ENCODE measurements at regions not wholly inside any gene's neighbourhood (a gene's known extent, or its start where the extent isn't known, plus 50 kb on each side); places are given as distances from the start of the nearest gene placed in this dataset.

- H3K4me3 ChIP-seq (ENCODE audit: low read depth, low read length) = no peak overlapping the region
- TF ChIP-seq, protein P1, sequence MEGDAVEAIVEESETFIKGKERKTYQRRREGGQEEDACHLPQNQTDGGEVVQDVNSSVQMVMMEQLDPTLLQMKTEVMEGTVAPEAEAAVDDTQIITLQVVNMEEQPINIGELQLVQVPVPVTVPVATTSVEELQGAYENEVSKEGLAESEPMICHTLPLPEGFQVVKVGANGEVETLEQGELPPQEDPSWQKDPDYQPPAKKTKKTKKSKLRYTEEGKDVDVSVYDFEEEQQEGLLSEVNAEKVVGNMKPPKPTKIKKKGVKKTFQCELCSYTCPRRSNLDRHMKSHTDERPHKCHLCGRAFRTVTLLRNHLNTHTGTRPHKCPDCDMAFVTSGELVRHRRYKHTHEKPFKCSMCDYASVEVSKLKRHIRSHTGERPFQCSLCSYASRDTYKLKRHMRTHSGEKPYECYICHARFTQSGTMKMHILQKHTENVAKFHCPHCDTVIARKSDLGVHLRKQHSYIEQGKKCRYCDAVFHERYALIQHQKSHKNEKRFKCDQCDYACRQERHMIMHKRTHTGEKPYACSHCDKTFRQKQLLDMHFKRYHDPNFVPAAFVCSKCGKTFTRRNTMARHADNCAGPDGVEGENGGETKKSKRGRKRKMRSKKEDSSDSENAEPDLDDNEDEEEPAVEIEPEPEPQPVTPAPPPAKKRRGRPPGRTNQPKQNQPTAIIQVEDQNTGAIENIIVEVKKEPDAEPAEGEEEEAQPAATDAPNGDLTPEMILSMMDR (conservative IDR thresholded peaks at IDR 0.05; ENCODE audit: low read depth, low read length) = no peak
- DNase-seq (ENCODE audit: low read depth) = no peak
Measured at GRCh38 chr5:99878830-99879229, 656.3 kb upstream of the FAM174A start.

DNA sequence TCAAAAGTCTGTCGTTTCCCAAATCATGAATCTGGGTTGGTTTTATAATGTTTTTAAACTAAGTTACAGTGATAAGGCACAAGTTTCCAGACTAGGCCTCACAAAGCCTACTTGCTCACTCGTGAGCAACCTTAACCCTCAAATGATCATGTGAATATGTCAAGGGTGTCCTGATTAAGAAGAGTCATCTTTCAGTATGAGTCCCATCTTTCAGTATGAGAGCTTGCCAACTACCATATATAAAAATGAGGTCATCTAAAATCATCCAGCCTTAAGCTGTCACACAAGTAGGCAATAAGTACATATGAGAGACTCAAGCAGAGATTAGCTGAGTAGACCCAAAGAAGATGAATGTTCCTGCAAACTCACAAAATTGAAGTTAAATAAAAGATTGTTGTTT, 668.4 kb upstream of the FAM174A start:
- H3K4me3 ChIP-seq (ENCODE audit: low read depth, low read length) = no peak overlapping the region
- DNase-seq (ENCODE audit: low read depth) = no peak
- TF ChIP-seq, protein P1 (conservative IDR thresholded peaks at IDR 0.05; ENCODE audit: low read depth, low read length) = no peak

GRCh38 chr5:99865159-99865558, 670.0 kb upstream of the FAM174A start:
- H3K4me3 ChIP-seq (ENCODE audit: low read depth, low read length) = no peak overlapping the region
- TF ChIP-seq, protein P1 (conservative IDR thresholded peaks at IDR 0.05; ENCODE audit: low read depth, low read length) = no peak
- DNase-seq (ENCODE audit: low read depth) = no peak

GRCh38 chr5:99835791-99836190, 699.4 kb upstream of the FAM174A start:
- TF ChIP-seq, protein P1 (conservative IDR thresholded peaks at IDR 0.05; ENCODE audit: low read depth, low read length) = no peak
- no peak for DNase-seq (ENCODE audit: low read depth)
- H3K4me3 ChIP-seq (ENCODE audit: low read depth, low read length) = no peak overlapping the region

DNA sequence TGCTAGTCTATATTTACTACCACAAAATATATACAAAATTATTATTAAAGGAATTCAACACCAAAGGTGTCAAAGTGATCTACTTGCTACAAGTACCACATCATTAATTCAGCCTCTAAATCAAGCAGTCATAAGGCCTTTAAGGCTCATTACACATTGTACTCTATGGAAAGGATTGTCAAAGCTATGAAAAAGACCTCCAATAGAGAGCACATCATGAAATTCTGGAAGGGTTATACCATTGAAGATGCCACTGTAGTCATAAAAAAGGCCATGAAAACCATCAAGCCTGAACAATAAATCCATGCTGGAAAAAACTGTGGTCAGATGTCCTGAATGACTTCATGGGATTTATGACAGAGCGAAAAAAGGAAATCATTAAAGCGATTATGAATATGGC, 708.0 kb upstream of the FAM174A start:
- H3K4me3 ChIP-seq (ENCODE audit: low read depth, low read length) = no peak overlapping the region
- no peak for DNase-seq (ENCODE audit: low read depth)
- TF ChIP-seq, protein P1 (conservative IDR thresholded peaks at IDR 0.05; ENCODE audit: low read depth, low read length) = no peak

DNA sequence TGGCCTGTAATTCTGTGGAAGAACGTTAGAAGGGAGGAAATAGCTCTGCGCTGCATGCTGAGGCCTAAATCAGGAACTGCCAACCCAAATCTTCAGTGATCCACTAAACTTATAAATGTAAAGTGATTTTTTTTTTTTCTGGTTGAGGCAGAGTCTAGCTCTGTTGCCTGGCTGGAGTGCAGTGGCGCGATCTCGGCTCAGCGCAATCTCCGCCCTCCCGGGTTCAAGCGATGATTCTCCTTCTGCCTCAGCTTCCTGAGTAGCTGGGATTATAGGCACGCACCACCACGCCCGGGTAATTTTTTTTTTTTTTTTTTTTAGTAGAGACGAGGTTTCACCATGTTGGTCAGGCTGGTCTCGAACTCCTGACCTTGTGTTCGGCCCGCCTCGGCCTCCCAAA, 717.4 kb upstream of the FAM174A start:
- no peak overlapping the region for H3K4me3 ChIP-seq (ENCODE audit: low read depth, low read length)
- DNase-seq (ENCODE audit: low read depth) = no peak
- TF ChIP-seq, protein P1 (conservative IDR thresholded peaks at IDR 0.05; ENCODE audit: low read depth, low read length) = no peak

GRCh38 chr5:99814321-99815063, 720.7 kb upstream of the FAM174A start:
- no peak for DNase-seq (ENCODE audit: low read depth)

More at GRCh38 chr5:99814321-99815063, 720.7 kb upstream of the FAM174A start:
- TF ChIP-seq, protein P1 (conservative IDR thresholded peaks at IDR 0.05; ENCODE audit: low read depth, low read length) = no peak
- no peak overlapping the region for H3K4me3 ChIP-seq (ENCODE audit: low read depth, low read length)
